Sigmoid colon (tissue), 6 donors: ENCODE measurements at regions not wholly inside any gene's neighbourhood (a gene's known extent, or its start where the extent isn't known, plus 50 kb on each side); places are given as distances from the start of the nearest gene placed in this dataset.

Source experiments
- DNase-seq: peaks from one replicate; pipeline ENCODE4 v3.0.0-alpha.2; 2019
- H3K27ac ChIP-seq, 4 donors: fragments of 200-600 bp; sonication (generic); one replicate each; pipeline ENCODE4 v1.5.1; 2016 to 2019; ENCODE audit warnings: mild to moderate bottlenecking in 1 of 4
- H3K27me3 ChIP-seq, 3 donors: fragments of 200-600 bp; sonication (generic); one replicate each; pipeline ENCODE4 v1.5.1; 2019; ENCODE audit warnings: mild to moderate bottlenecking in 1 of 3
- H3K36me3 ChIP-seq, 4 donors: fragments of 200-600 bp; sonication (generic); one replicate each; pipeline ENCODE4 v1.5.1; 2016 to 2019
- H3K4me1 ChIP-seq, 4 donors: fragments of 200-600 bp; sonication (generic); one replicate each; pipeline ENCODE4 v1.5.1; 2017 to 2019
- H3K4me3 ChIP-seq, 4 donors: fragments of 200-600 bp; sonication (generic); one replicate each; pipeline ENCODE4 v1.5.1; 2017 to 2019; ENCODE audit warnings: mild to moderate bottlenecking in 2 of 4, moderate library complexity in 1 of 4
- H3K9me3 ChIP-seq, 4 donors: fragments of 200-600 bp in 3 of 4; sonication (generic) in 3 of 4; one replicate each; pipeline versions ENCODE4 v1.5.1 to v1.6.1; 2013 to 2019
- CTCF ChIP-seq, 4 experiments: fragments of 450-650 bp in 3 of 4; fragments of 200-600 bp in 1 of 4; IDR thresholded peaks; one replicate each; pipeline ENCODE4 v1.5.1; 2016 to 2019; ENCODE audit warnings: antibody characterized with exemption in 4 of 4, mild to moderate bottlenecking in 3 of 4, moderate library complexity in 2 of 4
- EP300 ChIP-seq, 4 donors: sonication (generic); formaldehyde crosslinking; IDR thresholded peaks; one replicate each; pipeline ENCODE4 v1.6.1; 2017; ENCODE audit warnings: antibody characterized with exemption in 4 of 4
- POLR2A ChIP-seq, 2 donors: fragments of 450-650 bp; IDR thresholded peaks; one replicate each; pipeline ENCODE4 v1.6.1; 2016; ENCODE audit warnings: antibody characterized with exemption in 2 of 2, mild to moderate bottlenecking in 2 of 2, moderate library complexity in 2 of 2
- POLR2AphosphoS5 ChIP-seq, 4 donors: sonication (generic); formaldehyde crosslinking; IDR thresholded peaks; one replicate each; pipeline ENCODE4 v1.6.1; 2017; ENCODE audit warnings: antibody characterized with exemption in 4 of 4
- WGBS, 2 donors: extraction: QIAGEN DNeasy Blood & Tissue Kit; methylation state at CpG; one replicate each; pipeline ENCODE4 v1.1.7; 2013; 5-methylcytosine and 5-hydroxymethylcytosine counted together
- intact Hi-C: fragments of 100-400 bp; cut with DNase I; formaldehyde crosslinking; loops from one replicate; pipeline ENCODE4 v1.15.1; 2023
- donor health status: healthy with polysubstance abuse.
- donor health status: healthy.

- intact Hi-C loops = no loop called here
Measured at GRCh38 chr11:28592141-28592540, 484.0 kb downstream of the METTL15 start.

GRCh38 chr11:28584992-28585391 lies 476.8 kb downstream of the METTL15 start:
- H3K4me3 ChIP-seq = no peak overlapping the region
- DNase-seq = no peak
- H3K27ac ChIP-seq = no peak overlapping the region
- H3K9me3 ChIP-seq = no peaks in the 10 kb centered on the region
- intact Hi-C loops = no loop called here
- no peaks in the 10 kb centered on the region for H3K27me3 ChIP-seq
- TF ChIP-seq POLR2AphosphoS5 (IDR thresholded peaks at IDR 0.05) (no peak), CTCF (IDR thresholded peaks at IDR 0.05) (no peak), POLR2A (IDR thresholded peaks at IDR 0.05) (no peak), EP300 (IDR thresholded peaks at IDR 0.05) (no peak)
- no peaks in the 10 kb centered on the region for H3K36me3 ChIP-seq
- H3K4me1 ChIP-seq = no peaks in the 10 kb centered on the region

More at GRCh38 chr11:28592141-28592540, 484.0 kb downstream of the METTL15 start:
- H3K36me3 ChIP-seq = no peaks in the 10 kb centered on the region
- H3K27me3 ChIP-seq = no peaks in the 10 kb centered on the region
- no peaks in the 10 kb centered on the region for H3K4me1 ChIP-seq
- no peak overlapping the region for H3K4me3 ChIP-seq
- no peak for DNase-seq
- peaks cover 0 to 6% (median 0%) of the 10 kb centered on the region in 4 donors for H3K9me3 ChIP-seq
- H3K27ac ChIP-seq = no peak overlapping the region
- TF ChIP-seq EP300 (IDR thresholded peaks at IDR 0.05) = no peak
- TF ChIP-seq POLR2A (IDR thresholded peaks at IDR 0.05) = no peak
- TF ChIP-seq POLR2AphosphoS5 (IDR thresholded peaks at IDR 0.05) = no peak
- no peak for TF ChIP-seq CTCF (IDR thresholded peaks at IDR 0.05)

- DNase-seq = no peak
- Histone ChIP-seq H3K9me3 (no peaks in the 10 kb centered on the region), H3K4me1 (no peaks in the 10 kb centered on the region), H3K27me3 (no peaks in the 10 kb centered on the region), H3K27ac (no peak overlapping the region), H3K36me3 (no peaks in the 10 kb centered on the region), H3K4me3 (no peak overlapping the region)
- TF ChIP-seq POLR2AphosphoS5 (IDR thresholded peaks at IDR 0.05) = no peak
- intact Hi-C loops = no loop called here
- 63 to 72% methylated on average over 2 of the region's 2 CpGs for WGBS, 2 donors
Measured at GRCh38 chr11:28582506-28582905, 474.3 kb downstream of the METTL15 start.

GRCh38 chr11:28581286-28582242 lies 473.4 kb downstream of the METTL15 start:
- no peak for DNase-seq
- TF ChIP-seq CTCF (IDR thresholded peaks at IDR 0.05) (no peak), POLR2AphosphoS5 (IDR thresholded peaks at IDR 0.05) (no peak), POLR2A (IDR thresholded peaks at IDR 0.05) (no peak), EP300 (IDR thresholded peaks at IDR 0.05) (no peak)
- H3K9me3 ChIP-seq = no peaks in the 10 kb centered on the region
- H3K4me3 ChIP-seq = no peak overlapping the region
- intact Hi-C loops = no loop called here
- H3K27ac ChIP-seq = no peak overlapping the region
- 83 to 84% methylated on average over 17 of the region's 17 CpGs for WGBS, 2 donors
- H3K4me1 ChIP-seq = no peaks in the 10 kb centered on the region
- no peaks in the 10 kb centered on the region for H3K27me3 ChIP-seq
- no peaks in the 10 kb centered on the region for H3K36me3 ChIP-seq

- no peaks in the 10 kb centered on the region for H3K9me3 ChIP-seq
- TF ChIP-seq EP300 (IDR thresholded peaks at IDR 0.05) (no peak), CTCF (IDR thresholded peaks at IDR 0.05) (no peak), POLR2A (IDR thresholded peaks at IDR 0.05) (no peak), POLR2AphosphoS5 (IDR thresholded peaks at IDR 0.05) (no peak)
- no peak overlapping the region for H3K27ac ChIP-seq
- H3K4me1 ChIP-seq = peaks cover 0 to 6% (median 0%) of the 10 kb centered on the region in 4 donors
- no peak for DNase-seq
- no peaks in the 10 kb centered on the region for H3K27me3 ChIP-seq
- intact Hi-C loops = no loop called here
- no peaks in the 10 kb centered on the region for H3K36me3 ChIP-seq
- no peak overlapping the region for H3K4me3 ChIP-seq
Measured at GRCh38 chr11:28571371-28571770, 463.2 kb downstream of the METTL15 start.
